Erythroblast (primary cell): ENCODE measurements at regions not wholly inside any gene's neighbourhood (a gene's known extent, or its start where the extent isn't known, plus 50 kb on each side); places are given as distances from the start of the nearest gene placed in this dataset.

Experiments used
- DNase-seq, 2 experiments: peaks; one replicate each; lab custom pipeline; 2025; lab: John Stamatoyannopoulos, UW
- GATA1 ChIP-seq: IDR thresholded peaks from 2 replicates; pipeline ENCODE4 v1.6.1; 2011; ENCODE audit warnings: low read depth, mild to moderate bottlenecking, control low read depth, low read length, moderate library complexity
- POLR2A ChIP-seq: IDR thresholded peaks from 2 replicates; pipeline ENCODE4 v1.6.1; 2011; ENCODE audit warnings: mild to moderate bottlenecking, low read length

GRCh38 chr14:85752175-85752574, 222.2 kb downstream of the FLRT2 start:
- TF ChIP-seq POLR2A: no peak
- no peak for TF ChIP-seq GATA1
- DNase-seq: no peak

GRCh38 chr14:85744573-85744972, 214.6 kb downstream of the FLRT2 start:
- TF ChIP-seq GATA1 (no peak), POLR2A (no peak)
- DNase-seq: no peak

GRCh38 chr14:85732031-85732430, 202.1 kb downstream of the FLRT2 start:
- no peak for DNase-seq
- TF ChIP-seq GATA1 (no peak), POLR2A (no peak)

- DNase-seq: no peak
- no peak for TF ChIP-seq POLR2A
- no peak for TF ChIP-seq GATA1
Observed at GRCh38 chr14:85731186-85731585, 201.2 kb downstream of the FLRT2 start.

- TF ChIP-seq GATA1 (no peak), POLR2A (no peak)
- no peak for DNase-seq
Observed at GRCh38 chr14:85728476-85729065, 198.6 kb downstream of the FLRT2 start.

- no peak for DNase-seq
- no peak for TF ChIP-seq GATA1
- no peak for TF ChIP-seq POLR2A
Observed at GRCh38 chr14:85714069-85714468, 184.1 kb downstream of the FLRT2 start.

GRCh38 chr14:85711620-85712019, 181.7 kb downstream of the FLRT2 start:
- TF ChIP-seq POLR2A (no peak), GATA1 (no peak)
- DNase-seq: no peak
